Thyroid gland (tissue), 4 donors: ENCODE measurements at regions not wholly inside any gene's neighbourhood (a gene's known extent, or its start where the extent isn't known, plus 50 kb on each side); places are given as distances from the start of the nearest gene placed in this dataset.

ENCODE experiments used
- CTCF ChIP-seq, 6 experiments: fragments of 200-600 bp in 3 of 6; fragments of 450-650 bp in 3 of 6; sonication (generic) in 3 of 6; IDR thresholded peaks; one replicate each; pipeline ENCODE4 v1.5.1; 2016 to 2019; ENCODE audit warnings: antibody characterized with exemption in 6 of 6, mild to moderate bottlenecking in 2 of 6, inconsistent platforms in 1 of 6, moderate library complexity in 1 of 6
- POLR2A ChIP-seq, 2 donors: fragments of 450-650 bp; IDR thresholded peaks; one replicate each; pipeline ENCODE4 v1.6.1; 2017; ENCODE audit warnings: antibody characterized with exemption in 2 of 2, mild to moderate bottlenecking in 2 of 2, moderate library complexity in 1 of 2

DNA sequence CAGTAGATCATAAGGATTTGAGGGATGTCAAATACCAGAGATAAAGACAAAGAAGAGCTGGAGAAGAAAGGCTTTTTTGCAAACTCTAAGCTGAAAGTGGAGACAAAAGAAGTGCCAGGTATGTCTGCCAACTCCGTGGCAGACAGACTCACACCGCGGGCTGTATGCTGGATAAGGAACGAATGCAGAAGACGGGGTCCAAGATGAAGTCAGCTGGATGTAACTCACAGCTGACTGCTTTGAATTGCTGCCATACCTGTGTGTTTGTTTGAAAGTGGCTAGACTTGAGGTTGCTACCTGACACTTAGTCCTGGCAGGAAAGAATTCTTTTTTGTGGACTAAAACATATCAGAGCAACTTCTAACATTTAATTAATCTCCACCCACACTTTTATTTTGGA lies 398.8 kb downstream of the DLEU7 start:
- TF ChIP-seq POLR2A (IDR thresholded peaks at IDR 0.05) (no peak), CTCF (IDR thresholded peaks at IDR 0.05) (no peak)
